Lung (tissue), 11 donors: ENCODE measurements at regions not wholly inside any gene's neighbourhood (a gene's known extent, or its start where the extent isn't known, plus 50 kb on each side); places are given as distances from the start of the nearest gene placed in this dataset.

Experiments
- ATAC-seq: fragments of 200-7000 bp; cut with Tn5 transposase; one replicate; pipeline ENCODE4 v1.9.1; 2020; ENCODE audit warnings: moderate number of reproducible peaks; ENCODE audit not compliant: insufficient read depth, low FRiP score
- DNase-seq, 3 donors: peaks; one replicate each; pipeline ENCODE4 v3.0.0-alpha.2; 2013 to 2017
- H3K27ac ChIP-seq, 2 donors: one replicate each; pipeline ENCODE4 v1.5.1; 2013; ENCODE audit warnings: mild to moderate bottlenecking in 2 of 2, moderate library complexity in 2 of 2, control low read depth in 1 of 2, inconsistent platforms in 1 of 2, low read depth in 1 of 2, low read length in 1 of 2
- H3K27me3 ChIP-seq, 3 donors: one replicate each; pipeline ENCODE4 v1.5.1; 2013; ENCODE audit warnings: low read length in 2 of 3; ENCODE audit not compliant: control insufficient read depth in 3 of 3, insufficient read depth in 3 of 3
- H3K36me3 ChIP-seq, 4 donors: one replicate each; pipeline ENCODE4 v1.5.1; 2013; ENCODE audit warnings: low read length in 4 of 4, mild to moderate bottlenecking in 1 of 4, moderate library complexity in 1 of 4; ENCODE audit not compliant: control insufficient read depth in 4 of 4, insufficient read depth in 4 of 4
- H3K4me1 ChIP-seq, 5 donors: one replicate each; pipeline ENCODE4 v1.5.1; 2013; ENCODE audit warnings: low read length in 5 of 5, mild to moderate bottlenecking in 2 of 5, moderate library complexity in 1 of 5; ENCODE audit not compliant: control insufficient read depth in 5 of 5, insufficient read depth in 5 of 5
- H3K4me3 ChIP-seq: one replicate; pipeline ENCODE4 v1.5.1; 2013; ENCODE audit warnings: mild to moderate bottlenecking, control low read depth, moderate library complexity
- H3K9ac ChIP-seq, 2 donors: one replicate each; pipeline ENCODE4 v1.5.1; 2013; ENCODE audit warnings: low read length in 2 of 2, control low read depth in 1 of 2; ENCODE audit not compliant: insufficient read depth in 1 of 2
- H3K9me3 ChIP-seq, 4 donors: one replicate each; pipeline ENCODE4 v1.5.1; 2013; ENCODE audit warnings: low read length in 3 of 4, mild to moderate bottlenecking in 1 of 4, moderate library complexity in 1 of 4; ENCODE audit not compliant: control insufficient read depth in 4 of 4, insufficient read depth in 3 of 4
- WGBS, 2 donors: extraction: QIAGEN DNeasy Blood & Tissue Kit; methylation state at CpG; one replicate each; pipeline ENCODE4 v1.1.7; 2013; 5-methylcytosine and 5-hydroxymethylcytosine counted together
- TF ChIP-seq, protein P1 (sequence below): IDR thresholded peaks from 2 replicates; pipeline ENCODE4 v1.5.1; 2012; ENCODE audit warnings: mild to moderate bottlenecking; ENCODE audit errors: control extremely low read depth, extremely low read depth
- donor health status: control.
- donor health status: control.
- donor health status: Bipolar disorder and iron deficiency.
- donor health status: healthy.
- donor health status: DM: yes; HTN: yes; CAD: no.

DNA sequence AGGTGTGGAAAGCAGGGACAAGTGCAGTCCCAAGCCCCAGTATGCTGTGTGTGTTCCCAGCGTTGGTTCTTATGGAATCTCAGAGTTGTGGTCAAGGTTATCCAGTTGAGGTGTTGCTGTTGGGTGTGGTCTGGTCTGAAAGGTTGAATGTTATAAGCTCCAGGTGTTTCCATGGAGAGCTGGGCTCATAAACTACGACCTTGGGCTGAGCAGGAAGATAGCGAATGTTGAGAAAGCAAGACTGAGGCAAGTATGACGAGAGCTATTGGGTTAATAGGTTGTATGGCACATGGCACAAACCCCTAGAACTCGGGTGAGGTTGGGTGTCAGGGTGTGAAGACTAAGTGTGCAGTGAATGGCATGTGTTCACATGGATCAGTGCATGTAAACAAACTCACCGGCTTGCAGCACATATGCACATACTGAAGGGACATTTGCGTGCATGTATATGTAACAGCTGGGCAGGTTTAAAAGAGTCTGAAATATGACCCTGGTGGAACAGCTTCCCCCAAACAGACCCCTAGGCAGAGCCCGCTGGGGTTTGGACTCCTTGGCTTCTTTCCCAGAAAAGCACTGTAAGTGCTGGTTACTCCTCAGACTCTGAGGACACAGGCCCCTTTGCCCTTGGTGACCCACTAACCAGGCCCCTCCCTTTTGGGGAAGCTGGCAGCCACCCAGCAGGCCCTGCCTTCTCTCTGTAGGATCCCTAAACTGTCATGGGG, 117.5 kb downstream of the NAV1 start:
- H3K4me1 ChIP-seq, result peaks cover 6 to 39% (median 9%) of the 10 kb centered on the region in 5 donors
- ATAC-seq, result no peak

DNA sequence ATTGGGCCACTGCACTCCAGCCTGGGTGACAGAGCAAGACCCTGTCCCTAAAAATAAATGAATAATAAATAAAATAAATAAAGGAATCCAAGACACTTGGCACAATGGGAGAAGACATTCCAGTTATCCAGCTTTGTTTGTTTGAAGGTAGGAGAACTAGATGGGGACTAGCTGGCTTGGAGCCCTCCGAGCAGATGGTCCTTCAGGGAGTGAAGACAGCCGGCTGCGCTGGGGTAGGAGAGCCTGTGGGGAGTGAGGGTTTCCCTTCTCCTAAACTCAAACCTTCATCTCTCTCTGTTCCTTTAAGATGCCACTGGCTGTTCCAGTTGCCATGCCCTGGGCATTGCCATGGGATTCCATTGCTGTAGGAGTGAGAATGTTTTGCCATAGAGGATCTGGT, 120.6 kb downstream of the NAV1 start:
- Histone ChIP-seq H3K27ac (no peak overlapping the region), H3K9ac (no peak overlapping the region), H3K36me3 (no peaks in the 10 kb centered on the region), H3K27me3 (no peaks in the 10 kb centered on the region), H3K4me3 (no peak overlapping the region), H3K4me1 (peaks cover 6 to 28% (median 9%) of the 10 kb centered on the region in 5 donors), H3K9me3 (no peaks in the 10 kb centered on the region)
- ATAC-seq (no peak), DNase-seq (no peak)
- TF ChIP-seq, protein P1, sequence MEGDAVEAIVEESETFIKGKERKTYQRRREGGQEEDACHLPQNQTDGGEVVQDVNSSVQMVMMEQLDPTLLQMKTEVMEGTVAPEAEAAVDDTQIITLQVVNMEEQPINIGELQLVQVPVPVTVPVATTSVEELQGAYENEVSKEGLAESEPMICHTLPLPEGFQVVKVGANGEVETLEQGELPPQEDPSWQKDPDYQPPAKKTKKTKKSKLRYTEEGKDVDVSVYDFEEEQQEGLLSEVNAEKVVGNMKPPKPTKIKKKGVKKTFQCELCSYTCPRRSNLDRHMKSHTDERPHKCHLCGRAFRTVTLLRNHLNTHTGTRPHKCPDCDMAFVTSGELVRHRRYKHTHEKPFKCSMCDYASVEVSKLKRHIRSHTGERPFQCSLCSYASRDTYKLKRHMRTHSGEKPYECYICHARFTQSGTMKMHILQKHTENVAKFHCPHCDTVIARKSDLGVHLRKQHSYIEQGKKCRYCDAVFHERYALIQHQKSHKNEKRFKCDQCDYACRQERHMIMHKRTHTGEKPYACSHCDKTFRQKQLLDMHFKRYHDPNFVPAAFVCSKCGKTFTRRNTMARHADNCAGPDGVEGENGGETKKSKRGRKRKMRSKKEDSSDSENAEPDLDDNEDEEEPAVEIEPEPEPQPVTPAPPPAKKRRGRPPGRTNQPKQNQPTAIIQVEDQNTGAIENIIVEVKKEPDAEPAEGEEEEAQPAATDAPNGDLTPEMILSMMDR, result no peak
- WGBS, 2 donors, result 94 to 96% methylated on average over 3 of the region's 3 CpGs

More for the DNA sequence above, 117.5 kb downstream of the NAV1 start:
- no peak overlapping the region for H3K4me3 ChIP-seq
- DNase-seq, result peak; percentile 85 to 93 (median 89)
- no peak overlapping the region for H3K27ac ChIP-seq
- no peaks in the 10 kb centered on the region for H3K9me3 ChIP-seq
- H3K27me3 ChIP-seq, result no peaks in the 10 kb centered on the region
- TF ChIP-seq, protein P1, result no peak
- H3K36me3 ChIP-seq, result no peaks in the 10 kb centered on the region
- WGBS, 2 donors, result 73 to 76% methylated on average over 8 of the region's 8 CpGs
- H3K9ac ChIP-seq, result no peak overlapping the region

DNA sequence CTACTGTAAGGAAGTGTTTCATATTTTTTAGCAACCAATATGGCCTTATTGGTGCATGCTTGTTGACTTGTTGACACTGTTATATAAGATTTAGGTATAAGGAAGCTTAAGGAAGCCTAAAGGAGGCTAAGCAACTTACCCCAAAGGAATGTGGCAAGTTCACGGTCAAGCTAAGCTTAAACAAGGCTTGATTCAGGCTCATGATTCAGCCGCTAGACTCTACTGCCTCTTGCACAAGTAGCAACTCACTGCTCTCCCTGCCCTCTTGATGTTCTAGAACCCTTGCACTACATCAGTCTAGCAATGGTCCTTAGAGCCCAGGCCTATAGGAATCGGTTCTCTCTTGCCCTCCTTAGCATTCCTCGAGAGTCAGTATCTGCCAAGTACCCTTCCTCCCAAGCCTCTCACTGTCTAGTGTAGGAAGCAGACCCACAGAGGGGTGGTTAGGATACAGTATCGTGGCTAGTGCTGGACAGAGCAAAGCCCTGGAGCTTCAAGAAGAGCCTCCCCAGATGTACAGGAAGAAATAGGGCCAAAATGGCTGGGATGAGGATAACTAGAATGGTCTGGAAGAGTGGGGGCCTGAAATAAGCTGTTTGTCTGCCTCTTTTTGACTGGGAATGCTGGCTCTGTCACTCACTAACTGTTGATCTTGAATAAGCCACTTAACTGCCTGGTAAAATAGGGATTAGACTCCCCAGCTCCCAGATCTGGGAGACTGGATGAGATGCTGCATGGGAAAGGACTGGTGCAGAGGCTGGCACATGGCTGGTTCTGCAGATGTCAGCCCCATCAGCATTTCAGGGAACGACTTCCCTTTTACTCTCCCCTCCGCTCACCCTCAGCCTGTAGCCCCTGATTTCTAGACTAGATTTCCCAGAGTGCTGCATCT, 122.2 kb downstream of the NAV1 start:
- TF ChIP-seq, protein P1, result no peak
- DNase-seq (no peak), ATAC-seq (no peak)
- no peak overlapping the region for H3K27ac ChIP-seq
- no peaks in the 10 kb centered on the region for H3K36me3 ChIP-seq
- WGBS, 2 donors, result 83 to 84% methylated on average over 7 of the region's 7 CpGs
- no peak overlapping the region for H3K9ac ChIP-seq
- H3K9me3 ChIP-seq, result no peaks in the 10 kb centered on the region
- H3K4me1 ChIP-seq, result peaks cover 0 to 14% (median 6%) of the 10 kb centered on the region in 5 donors
- no peak overlapping the region for H3K4me3 ChIP-seq
- H3K27me3 ChIP-seq, result no peaks in the 10 kb centered on the region
